ENCODE measurements at regions not wholly inside any gene's neighbourhood (a gene's known extent, or its start where the extent isn't known, plus 50 kb on each side); places are given as distances from the start of the nearest gene placed in this dataset.
"Not testable (repeated sequence)": the region's sequence is repeated elsewhere in the genome, so short reads cannot be mapped to it uniquely, and the experiment has no call there.

DNA sequence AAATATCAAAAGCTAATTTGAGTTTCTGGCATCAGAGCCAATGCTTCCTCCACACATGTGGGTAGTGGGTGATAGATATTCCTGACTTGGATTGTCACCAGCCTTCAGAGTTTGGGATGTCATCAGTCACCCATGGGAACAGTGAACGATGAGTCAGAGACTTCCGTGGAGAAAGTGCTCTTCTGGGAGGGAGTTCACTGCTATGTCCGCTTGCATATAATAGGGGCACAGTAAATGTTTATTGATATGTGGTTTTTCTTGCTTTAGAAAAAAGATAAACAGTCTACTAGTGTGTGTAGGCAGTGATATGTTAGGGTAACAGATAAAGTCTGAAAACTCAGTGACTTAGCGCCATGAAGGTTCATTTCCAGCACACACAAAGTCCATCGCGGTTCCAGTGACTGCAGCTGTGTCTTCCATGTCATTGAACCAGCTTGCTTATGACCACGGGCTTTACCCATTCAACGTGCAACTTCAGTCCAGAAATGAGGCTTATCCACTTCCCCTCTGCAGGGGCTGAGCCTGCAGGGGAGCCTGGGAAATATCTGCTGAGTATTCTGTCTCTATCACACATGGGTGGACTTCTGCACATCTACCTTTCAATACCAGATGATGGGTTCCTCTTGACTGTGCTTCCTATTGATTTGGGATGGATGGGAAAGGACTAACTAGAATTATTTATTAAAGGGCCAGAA is 87.7 kb upstream of the WWC2 start (continued):
- TF ChIP-seq, protein P1, sequence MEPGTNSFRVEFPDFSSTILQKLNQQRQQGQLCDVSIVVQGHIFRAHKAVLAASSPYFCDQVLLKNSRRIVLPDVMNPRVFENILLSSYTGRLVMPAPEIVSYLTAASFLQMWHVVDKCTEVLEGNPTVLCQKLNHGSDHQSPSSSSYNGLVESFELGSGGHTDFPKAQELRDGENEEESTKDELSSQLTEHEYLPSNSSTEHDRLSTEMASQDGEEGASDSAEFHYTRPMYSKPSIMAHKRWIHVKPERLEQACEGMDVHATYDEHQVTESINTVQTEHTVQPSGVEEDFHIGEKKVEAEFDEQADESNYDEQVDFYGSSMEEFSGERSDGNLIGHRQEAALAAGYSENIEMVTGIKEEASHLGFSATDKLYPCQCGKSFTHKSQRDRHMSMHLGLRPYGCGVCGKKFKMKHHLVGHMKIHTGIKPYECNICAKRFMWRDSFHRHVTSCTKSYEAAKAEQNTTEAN (CRISPR knock-in tag; IDR thresholded peaks at IDR 0.05): no peak
- TF ChIP-seq IRF2 (CRISPR knock-in tag; IDR thresholded peaks at IDR 0.05; ENCODE audit: borderline replicate concordance, low read depth): no peak
- TF ChIP-seq GRHL2 (CRISPR knock-in tag; IDR thresholded peaks at IDR 0.05; ENCODE audit: insufficient replicate concordance, severe bottlenecking): no peak
- no peak for TF ChIP-seq RELA (CRISPR knock-in tag; IDR thresholded peaks at IDR 0.05; ENCODE audit: borderline replicate concordance)
- TF ChIP-seq ZNF219 (CRISPR knock-in tag; IDR thresholded peaks at IDR 0.05; ENCODE audit: borderline replicate concordance): no peak

DNA sequence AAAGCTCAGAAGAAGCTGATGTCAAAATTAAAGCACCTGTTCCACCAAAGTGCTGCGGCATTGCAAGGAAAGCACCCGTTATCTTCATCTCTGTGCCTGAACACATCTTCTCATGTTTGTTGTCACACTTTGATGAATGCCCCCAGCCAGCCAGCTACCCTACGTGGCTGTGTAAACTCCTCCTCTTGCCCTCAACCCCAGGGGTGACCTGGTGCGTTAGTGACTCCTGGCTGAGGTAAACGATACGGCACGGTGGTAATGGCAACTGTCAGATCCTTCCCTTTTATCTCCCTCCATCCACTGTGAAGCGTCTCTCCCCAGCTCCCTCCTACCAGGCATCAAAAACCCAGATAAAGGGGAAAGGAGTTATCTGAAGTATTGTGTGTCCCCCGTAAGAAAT is 90.6 kb upstream of the WWC2 start:
- TF ChIP-seq, protein P2, sequence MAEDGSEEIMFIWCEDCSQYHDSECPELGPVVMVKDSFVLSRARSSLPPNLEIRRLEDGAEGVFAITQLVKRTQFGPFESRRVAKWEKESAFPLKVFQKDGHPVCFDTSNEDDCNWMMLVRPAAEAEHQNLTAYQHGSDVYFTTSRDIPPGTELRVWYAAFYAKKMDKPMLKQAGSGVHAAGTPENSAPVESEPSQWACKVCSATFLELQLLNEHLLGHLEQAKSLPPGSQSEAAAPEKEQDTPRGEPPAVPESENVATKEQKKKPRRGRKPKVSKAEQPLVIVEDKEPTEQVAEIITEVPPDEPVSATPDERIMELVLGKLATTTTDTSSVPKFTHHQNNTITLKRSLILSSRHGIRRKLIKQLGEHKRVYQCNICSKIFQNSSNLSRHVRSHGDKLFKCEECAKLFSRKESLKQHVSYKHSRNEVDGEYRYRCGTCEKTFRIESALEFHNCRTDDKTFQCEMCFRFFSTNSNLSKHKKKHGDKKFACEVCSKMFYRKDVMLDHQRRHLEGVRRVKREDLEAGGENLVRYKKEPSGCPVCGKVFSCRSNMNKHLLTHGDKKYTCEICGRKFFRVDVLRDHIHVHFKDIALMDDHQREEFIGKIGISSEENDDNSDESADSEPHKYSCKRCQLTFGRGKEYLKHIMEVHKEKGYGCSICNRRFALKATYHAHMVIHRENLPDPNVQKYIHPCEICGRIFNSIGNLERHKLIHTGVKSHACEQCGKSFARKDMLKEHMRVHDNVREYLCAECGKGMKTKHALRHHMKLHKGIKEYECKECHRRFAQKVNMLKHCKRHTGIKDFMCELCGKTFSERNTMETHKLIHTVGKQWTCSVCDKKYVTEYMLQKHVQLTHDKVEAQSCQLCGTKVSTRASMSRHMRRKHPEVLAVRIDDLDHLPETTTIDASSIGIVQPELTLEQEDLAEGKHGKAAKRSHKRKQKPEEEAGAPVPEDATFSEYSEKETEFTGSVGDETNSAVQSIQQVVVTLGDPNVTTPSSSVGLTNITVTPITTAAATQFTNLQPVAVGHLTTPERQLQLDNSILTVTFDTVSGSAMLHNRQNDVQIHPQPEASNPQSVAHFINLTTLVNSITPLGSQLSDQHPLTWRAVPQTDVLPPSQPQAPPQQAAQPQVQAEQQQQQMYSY (CRISPR knock-in tag; IDR thresholded peaks at IDR 0.05): no peak
- TF ChIP-seq USF2 (CRISPR knock-in tag; IDR thresholded peaks at IDR 0.05) (no peak), TP53 (CRISPR knock-in tag; IDR thresholded peaks at IDR 0.05) (no peak)
- TF ChIP-seq, protein P3, sequence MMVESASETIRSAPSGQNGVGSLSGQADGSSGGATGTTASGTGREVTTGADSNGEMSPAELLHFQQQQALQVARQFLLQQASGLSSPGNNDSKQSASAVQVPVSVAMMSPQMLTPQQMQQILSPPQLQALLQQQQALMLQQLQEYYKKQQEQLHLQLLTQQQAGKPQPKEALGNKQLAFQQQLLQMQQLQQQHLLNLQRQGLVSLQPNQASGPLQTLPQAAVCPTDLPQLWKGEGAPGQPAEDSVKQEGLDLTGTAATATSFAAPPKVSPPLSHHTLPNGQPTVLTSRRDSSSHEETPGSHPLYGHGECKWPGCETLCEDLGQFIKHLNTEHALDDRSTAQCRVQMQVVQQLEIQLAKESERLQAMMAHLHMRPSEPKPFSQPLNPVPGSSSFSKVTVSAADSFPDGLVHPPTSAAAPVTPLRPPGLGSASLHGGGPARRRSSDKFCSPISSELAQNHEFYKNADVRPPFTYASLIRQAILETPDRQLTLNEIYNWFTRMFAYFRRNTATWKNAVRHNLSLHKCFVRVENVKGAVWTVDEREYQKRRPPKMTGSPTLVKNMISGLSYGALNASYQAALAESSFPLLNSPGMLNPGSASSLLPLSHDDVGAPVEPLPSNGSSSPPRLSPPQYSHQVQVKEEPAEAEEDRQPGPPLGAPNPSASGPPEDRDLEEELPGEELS (CRISPR knock-in tag; IDR thresholded peaks at IDR 0.05): no peak
- TF ChIP-seq, protein P4, sequence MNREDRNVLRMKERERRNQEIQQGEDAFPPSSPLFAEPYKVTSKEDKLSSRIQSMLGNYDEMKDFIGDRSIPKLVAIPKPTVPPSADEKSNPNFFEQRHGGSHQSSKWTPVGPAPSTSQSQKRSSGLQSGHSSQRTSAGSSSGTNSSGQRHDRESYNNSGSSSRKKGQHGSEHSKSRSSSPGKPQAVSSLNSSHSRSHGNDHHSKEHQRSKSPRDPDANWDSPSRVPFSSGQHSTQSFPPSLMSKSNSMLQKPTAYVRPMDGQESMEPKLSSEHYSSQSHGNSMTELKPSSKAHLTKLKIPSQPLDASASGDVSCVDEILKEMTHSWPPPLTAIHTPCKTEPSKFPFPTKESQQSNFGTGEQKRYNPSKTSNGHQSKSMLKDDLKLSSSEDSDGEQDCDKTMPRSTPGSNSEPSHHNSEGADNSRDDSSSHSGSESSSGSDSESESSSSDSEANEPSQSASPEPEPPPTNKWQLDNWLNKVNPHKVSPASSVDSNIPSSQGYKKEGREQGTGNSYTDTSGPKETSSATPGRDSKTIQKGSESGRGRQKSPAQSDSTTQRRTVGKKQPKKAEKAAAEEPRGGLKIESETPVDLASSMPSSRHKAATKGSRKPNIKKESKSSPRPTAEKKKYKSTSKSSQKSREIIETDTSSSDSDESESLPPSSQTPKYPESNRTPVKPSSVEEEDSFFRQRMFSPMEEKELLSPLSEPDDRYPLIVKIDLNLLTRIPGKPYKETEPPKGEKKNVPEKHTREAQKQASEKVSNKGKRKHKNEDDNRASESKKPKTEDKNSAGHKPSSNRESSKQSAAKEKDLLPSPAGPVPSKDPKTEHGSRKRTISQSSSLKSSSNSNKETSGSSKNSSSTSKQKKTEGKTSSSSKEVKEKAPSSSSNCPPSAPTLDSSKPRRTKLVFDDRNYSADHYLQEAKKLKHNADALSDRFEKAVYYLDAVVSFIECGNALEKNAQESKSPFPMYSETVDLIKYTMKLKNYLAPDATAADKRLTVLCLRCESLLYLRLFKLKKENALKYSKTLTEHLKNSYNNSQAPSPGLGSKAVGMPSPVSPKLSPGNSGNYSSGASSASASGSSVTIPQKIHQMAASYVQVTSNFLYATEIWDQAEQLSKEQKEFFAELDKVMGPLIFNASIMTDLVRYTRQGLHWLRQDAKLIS (CRISPR knock-in tag; IDR thresholded peaks at IDR 0.05; ENCODE audit: borderline replicate concordance): no peak
- ATAC-seq (peak; percentile 83), DNase-seq (ENCODE audit: low spot score) (peak; percentile 20)
- peaks cover 10% of the 10 kb centered on the region for H3K36me3 Mint-ChIP-seq
- peaks cover 7% of the 10 kb centered on the region for H3K4me1 Mint-ChIP-seq
- peaks cover 18% of the 10 kb centered on the region for H3K9me3 Mint-ChIP-seq
- peaks cover 4% of the 10 kb centered on the region for H3K27me3 Mint-ChIP-seq (ENCODE audit: low read depth)
- no peak overlapping the region for H3K4me3 Mint-ChIP-seq
- H3K27ac Mint-ChIP-seq: no peak overlapping the region
- ChIA-PET CTCF (interaction anchor here (0.9 to 1.6 kb wide), 4 partner anchors 71 to 390 kb away, joined by 3 to 21 read pairs (median 6); no protein-coding TSS in a partner anchor), POLR2A (no interaction called here)

DNA sequence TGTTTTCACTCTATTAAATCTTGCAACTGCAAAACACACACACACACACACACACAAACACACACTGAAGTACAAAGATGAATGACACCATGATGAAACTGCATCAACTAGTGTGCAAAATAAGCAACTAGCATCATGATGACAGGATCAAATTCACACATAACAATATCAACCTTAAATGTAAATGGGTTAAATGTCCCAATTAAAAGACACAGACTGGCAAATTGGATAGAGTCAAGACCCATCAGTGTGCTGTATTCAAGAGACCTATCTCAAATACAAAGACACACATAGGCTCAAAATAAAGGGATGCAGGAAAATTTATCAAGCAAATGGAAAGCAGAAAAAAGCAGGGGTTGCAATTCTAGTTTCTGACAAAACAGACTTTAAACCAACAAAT is 87.2 kb upstream of the DCTD start:
- POLR2A ChIA-PET; CTCF ChIA-PET; ATAC-seq; H3K27ac Mint-ChIP-seq; DNase-seq (ENCODE audit: low spot score); H3K27me3 Mint-ChIP-seq (ENCODE audit: low read depth); H3K4me1 Mint-ChIP-seq; H3K4me3 Mint-ChIP-seq: not testable (repeated sequence)
- H3K36me3 Mint-ChIP-seq: peaks cover 16% of the 10 kb centered on the region
- peaks cover 24% of the 10 kb centered on the region for H3K9me3 Mint-ChIP-seq

All from WTC11 (cell line).